NCI-H524 (cell line): ENCODE measurements at regions not wholly inside any gene's neighbourhood (a gene's known extent, or its start where the extent isn't known, plus 50 kb on each side); places are given as distances from the start of the nearest gene placed in this dataset.
"Not testable (repeated sequence)": the region's sequence is repeated elsewhere in the genome, so short reads cannot be mapped to it uniquely, and the experiment has no call there.

Experiments used
- DNase-seq, 2 experiments: peaks; one replicate each; lab custom pipeline; 2025; lab: John Stamatoyannopoulos, UW

DNA sequence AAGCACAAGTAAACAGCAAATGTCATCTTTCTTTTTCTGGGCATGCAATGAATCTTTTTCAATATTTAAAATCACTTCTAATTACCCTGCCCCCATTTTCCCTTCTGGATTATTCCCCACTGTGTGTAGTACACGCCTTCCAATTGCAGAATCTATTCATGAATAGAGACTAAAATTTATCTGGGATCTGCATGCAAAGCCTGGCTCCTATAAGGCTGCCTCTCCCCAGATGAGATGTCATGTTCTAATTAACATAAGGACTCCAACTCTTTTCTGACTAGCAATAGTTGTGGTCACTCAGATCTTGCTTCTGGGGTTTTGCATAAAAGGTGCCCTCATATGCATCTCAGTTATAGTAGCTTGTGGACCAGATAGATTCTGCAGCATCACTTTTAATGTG is 473.5 kb downstream of the BTG1 start:
- DNase-seq = no peak

DNA sequence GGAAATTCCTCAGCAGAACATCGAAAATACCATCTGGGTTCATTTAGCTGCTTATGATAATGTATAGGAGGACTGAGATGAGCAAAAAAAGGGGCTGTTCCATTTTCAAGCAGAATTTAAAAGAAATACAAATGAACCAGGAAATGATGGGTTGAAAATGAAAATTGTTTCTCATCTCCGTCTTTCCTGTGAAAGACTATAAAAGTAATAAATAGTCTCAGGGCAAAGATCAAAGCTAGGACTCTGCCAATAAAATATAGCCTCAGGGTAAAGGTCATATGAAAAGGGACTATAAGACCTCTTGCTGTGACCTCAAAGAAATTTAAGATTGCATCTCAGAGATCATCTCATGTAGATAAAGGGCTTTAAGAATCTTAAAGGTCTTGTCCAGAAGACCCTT is 478.0 kb downstream of the BTG1 start:
- DNase-seq = no peak

DNA sequence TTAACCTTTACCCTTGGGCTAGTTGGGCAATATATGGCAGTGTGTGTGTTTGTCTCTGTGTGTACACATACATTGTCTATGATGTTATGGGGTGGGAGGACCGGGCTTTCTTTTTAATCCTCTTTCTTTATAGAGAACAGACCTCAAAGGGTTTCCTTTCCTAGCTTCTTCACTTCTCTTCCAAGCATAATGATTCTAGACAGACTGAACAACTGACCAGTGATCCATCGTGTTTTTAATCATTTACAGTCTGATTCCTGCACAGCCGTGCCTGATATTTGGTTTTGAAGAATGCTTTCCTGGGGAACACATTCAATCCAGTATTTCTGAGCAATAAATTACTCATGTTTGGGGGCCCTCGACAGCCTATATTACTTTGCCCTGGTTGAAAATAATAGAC is 481.1 kb upstream of the DCN start:
- no peak for DNase-seq

DNA sequence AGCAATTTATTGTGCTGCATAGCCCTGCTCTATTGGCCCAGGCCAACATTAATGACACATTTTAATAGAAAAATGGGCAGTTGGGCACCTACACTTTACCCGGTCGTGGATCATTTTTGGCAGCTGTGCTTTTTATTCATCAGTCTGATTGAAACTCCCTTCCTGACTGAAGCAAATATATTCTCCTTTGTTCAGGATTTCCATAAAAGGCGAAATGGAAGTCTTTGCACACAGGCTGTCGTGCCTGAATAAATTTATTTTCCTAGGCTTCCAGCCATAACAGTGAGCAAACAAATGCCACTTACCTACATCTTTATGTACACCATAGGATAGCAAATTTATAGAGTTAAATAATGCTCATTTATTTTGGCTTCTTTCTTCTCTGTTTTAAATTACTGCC is 480.7 kb upstream of the DCN start:
- no peak for DNase-seq

DNA sequence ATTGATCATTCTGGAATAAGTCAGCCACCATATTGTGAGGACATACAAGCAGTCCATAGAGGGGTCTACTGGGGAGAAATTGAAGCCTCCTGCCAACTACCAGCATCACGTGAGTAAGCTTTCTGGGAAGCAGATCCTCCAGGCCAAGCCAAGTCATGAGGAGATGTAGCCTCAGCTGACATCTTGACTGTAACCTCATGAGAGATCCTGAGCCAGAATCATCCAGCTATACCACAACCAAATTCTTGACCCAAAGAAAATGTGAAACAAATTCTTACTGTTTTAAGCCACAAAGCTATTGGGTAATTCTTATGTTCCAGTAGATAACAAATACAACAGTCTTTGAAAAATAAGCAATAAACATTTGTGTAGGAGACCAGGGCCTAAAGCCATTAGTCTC is 479.4 kb upstream of the DCN start:
- no peak for DNase-seq

DNA sequence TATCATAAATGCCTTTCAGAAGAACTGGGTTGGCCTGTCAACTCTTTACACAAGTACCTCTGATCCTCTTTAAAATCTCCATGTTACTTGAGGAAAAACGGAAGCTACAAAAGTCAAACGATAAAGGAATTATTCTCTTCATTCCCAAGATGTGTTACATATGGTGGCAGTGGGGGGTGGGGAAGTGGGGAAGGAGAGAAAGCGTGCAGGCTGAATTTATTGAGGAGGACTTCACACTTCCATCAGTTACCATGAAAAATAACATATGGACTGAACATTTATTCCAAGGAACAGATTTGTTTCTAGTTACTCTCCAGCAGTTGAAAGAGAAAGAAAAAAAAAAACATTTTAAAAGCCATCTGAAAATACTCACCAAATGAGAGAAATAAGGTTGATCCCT is 474.4 kb upstream of the DCN start:
- DNase-seq = no peak

DNA sequence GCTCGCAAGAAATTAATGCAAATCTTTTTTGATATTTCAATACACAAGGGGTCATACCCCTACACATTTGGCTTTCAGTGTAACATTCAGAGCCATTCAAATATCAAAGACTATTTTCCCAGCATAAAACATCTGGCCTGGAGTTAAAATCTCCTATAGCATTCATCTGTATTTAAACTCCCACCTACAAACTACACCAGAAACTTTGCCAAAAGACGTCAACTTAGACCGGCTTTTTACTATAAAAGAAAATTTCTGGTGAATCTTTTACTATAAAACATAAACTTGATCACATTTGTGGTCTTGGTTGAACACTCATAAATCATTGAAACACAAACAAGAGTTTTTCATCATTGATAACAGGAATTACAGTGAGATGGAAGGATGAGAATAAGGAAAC is 473.3 kb upstream of the DCN start:
- DNase-seq = no peak

DNA sequence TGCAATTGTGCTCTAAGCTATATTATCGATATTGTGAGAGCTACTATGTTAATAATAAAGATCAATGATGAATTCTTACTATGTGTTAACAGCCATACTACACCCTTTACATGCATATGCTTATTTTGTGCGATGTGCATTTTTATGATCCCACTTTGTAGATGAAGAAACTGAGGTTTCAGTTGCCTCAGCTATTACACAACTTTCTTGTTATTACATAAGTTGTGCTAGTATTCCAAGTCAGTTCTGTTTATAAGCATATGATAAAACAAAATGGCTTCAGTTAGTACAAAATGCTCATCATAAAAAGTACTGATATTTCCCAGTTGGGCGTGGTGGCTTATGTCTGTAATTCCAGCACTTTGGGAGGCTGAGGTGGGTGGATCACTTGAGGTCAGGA is 471.5 kb upstream of the DCN start:
- no peak for DNase-seq

DNA sequence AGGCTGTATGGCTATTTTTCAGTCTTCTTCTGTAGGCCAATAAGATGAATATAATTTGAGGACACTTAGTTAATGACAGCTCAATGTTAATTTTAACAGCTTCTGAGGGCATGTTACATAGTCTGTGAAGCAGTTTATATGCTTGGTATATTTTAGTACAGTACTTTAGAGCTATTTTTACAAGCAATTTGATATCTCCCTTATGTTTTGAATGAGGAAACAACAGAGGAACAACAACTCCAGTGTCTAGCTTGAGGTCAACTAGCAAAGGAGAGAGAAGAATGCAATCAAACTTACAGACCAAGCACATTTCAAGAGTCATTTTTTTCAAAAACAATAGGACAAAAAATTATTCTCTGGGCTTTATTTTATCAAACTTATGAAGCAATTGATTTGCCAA is 469.1 kb upstream of the DCN start:
- no peak for DNase-seq

DNA sequence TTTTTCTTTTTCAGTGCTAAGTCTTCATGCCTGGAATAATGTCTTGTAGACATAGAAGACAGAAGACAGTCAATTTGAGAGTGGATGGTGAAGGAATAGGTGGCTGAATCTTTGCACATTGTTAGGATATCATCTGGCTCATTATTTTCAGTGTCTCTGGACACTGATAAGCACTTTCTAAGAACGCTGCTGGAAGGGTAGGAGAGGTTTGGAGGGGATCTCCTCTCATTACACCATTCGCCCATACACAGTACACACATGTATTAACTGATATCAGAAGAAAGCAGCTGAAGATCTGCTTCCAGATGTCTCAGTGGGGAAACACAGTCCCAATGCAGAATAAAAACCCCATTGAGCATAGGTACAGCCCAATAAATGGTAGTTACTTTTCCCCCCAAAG is 461.1 kb upstream of the DCN start:
- no peak for DNase-seq

DNA sequence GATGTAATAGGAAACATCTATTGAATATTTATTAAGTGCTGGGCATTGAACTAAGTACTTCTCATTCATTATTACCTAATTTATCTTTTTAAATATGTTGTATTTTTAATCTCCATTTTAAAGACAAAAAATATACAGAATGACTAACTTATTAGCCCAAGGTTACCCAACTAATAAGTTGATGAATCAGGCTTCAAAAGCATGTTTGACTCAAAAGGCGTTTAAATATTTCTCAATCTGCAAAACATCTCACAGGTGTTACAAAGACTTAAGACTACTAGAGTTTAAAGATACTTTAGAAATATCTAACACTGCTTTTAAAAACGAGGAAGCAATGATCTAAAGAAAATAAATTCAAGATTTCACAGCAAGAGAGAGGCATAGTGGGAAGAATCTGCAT is 457.4 kb upstream of the DCN start:
- no peak for DNase-seq

DNA sequence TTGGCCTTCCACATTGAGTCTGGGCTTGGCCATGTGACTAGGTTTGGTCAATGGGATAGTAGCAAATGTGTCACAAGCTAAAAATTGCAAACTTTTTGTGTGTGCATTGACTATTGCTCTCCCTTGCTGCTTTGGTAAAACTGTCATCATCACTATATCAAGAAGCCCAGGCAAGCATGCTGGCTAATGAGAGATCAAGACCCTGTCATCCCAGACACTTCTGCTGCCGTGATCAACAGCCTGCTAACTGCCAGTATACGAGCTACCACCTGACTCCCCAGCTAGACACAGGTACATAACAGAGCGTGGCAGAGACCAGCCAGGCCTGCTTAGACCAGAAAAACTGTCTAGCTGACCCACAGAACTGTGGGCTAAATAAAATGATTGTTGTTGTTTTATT is 456.7 kb upstream of the DCN start:
- DNase-seq = no peak

DNA sequence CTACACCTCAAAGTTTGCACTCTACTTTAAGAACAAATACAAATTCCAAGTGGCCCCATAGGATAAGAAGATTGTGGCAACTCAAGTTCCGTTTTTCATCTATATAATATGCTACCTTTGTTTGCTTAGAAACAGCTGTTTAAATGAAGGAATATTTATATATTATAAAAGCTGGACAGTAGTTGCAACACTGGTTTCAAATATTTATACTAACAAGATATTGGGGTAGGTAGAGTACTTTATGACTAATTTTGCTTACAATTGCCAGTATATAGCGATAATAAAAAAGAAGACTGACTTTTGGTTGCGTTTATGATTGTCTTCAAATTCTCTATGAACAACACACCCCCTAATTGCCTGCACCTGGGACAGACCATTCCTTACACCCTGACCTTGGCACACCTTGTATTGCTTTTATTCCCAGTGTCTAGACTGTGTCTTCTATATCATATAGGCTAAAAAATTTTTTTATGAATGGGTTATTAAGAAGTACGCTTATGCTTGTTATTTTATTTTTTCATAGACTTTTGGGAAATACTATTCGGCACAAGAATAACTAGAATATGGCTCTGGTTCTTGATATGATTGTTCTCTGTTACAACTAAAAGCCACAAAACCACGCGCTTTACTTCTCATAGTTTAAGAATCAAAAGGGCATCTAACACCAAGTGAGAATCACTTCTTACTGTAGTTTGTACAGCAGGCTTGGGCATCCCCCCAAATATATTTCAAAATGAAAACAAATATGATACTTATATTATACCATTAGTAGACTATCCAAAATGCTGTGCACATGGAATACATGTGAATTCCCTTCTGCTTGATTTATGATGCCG is 455.4 kb upstream of the DCN start:
- no peak for DNase-seq

DNA sequence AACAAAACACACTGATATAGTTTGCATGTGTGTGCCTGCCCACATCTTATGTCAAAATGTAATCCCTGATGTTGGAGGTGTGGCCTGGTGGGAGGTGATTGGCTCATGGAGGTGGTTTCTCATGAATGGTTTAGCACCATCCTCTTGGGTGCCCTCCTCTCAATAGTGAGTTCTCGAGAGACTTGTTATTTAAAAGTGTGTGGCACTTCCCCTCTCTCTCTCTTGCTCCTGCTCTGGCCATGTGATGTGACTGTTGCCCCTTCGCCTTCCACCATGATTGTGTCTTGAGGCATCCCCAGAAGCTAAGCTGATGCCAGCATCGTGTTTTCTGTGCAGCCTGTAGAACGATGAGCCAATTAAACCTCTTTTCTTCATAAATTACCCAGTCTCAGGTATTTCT is 454.1 kb upstream of the DCN start:
- DNase-seq = peak in 1 of 2 experiments; percentile 2

DNA sequence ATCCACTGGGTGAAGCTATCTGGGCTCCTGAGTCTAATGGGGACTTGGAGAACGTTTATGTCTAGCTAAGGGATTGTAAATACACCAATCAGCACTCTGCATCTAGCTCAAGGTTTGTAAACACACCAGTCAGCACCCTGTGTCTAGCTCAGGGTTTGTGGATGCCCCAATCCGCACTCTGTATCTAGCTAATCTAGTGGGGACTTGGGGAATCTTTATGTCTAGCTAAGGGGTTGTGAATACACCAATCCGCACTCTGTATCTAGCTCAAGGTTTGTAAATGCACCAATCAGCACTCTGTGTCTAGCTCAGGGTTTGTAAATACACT is 451.7 kb upstream of the DCN start:
- not testable (repeated sequence) for DNase-seq

DNA sequence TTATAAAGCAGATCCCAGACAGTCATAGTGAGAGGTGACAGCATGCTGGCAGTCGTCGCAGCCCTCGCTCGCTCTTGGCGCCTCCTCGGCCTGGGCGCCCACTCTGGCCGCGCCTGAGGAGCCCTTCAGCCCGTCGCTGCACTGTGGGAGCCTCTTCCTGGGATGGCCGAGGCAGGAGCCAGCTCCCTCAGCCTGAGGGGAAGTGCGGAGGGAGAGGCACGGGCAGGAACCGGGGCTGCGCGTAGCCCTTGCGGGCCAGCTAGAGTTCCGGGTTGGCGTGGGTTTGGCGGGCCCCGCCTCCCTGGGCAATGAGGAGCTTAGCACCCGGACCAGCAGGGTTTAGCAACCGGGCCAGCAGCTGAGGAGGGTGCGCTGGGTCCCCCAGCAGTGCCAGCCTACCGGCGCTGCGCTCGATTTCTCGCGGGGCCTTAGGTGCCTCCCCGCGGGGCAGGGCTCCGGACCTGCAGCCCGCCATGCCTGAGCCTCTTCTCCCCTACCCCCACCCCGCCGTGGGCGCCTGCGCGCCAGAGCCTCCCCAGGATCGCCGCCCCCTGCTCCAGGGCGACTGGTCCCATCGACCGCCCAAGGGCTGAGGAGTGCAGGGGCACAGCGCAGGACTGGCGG is 451.2 kb upstream of the DCN start:
- no peak for DNase-seq

DNA sequence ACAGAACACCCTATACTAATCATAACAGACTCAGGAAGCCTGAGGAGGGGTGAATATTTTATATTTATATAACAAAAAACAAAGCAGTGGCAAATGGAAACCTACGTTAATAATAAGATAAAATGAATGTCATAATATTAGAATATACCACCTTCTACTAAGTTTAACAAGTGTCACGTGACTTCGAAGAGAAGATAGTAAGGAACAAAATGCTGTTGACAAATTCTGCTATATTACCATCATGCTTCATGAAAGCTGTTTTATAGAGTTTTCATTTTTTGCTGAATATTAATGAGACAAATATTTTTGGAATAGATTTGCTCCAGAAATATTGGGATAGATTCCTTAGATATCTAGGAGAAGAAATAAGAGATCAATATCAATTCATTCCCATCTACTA is 450.6 kb upstream of the DCN start:
- DNase-seq = no peak

DNA sequence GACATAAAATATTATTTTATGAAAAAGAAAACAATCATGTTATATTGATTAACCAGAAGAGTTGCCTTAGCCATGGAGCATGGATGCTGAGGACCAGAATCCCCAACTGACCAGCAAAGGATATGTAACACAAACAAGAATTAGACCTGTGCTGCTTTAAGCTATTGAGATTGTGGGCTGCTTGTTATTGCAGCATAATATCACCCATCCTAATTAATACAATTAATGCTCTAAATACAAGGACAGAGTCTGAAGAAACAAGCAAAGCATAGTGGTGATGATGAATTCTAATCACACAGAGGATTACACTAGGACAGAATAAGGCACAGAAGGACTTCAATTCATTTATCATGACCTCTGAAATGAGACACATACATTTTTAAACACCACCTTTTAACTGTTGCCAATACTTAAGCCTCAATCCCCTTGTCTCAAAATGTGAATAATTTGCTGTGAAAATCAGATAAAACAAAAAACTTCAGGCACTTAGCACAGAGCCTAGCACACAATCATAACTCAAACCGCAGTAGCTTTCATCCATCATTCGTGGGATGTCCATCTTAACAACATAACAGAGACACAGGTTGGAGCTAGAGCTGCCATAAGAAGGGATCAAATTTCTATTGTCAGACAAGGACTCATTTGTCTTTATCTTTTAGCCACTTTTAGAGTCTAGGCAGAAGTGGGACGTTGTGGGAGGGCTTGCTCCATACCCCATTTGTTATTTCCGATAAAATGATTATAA is 449.6 kb upstream of the DCN start:
- DNase-seq = no peak

DNA sequence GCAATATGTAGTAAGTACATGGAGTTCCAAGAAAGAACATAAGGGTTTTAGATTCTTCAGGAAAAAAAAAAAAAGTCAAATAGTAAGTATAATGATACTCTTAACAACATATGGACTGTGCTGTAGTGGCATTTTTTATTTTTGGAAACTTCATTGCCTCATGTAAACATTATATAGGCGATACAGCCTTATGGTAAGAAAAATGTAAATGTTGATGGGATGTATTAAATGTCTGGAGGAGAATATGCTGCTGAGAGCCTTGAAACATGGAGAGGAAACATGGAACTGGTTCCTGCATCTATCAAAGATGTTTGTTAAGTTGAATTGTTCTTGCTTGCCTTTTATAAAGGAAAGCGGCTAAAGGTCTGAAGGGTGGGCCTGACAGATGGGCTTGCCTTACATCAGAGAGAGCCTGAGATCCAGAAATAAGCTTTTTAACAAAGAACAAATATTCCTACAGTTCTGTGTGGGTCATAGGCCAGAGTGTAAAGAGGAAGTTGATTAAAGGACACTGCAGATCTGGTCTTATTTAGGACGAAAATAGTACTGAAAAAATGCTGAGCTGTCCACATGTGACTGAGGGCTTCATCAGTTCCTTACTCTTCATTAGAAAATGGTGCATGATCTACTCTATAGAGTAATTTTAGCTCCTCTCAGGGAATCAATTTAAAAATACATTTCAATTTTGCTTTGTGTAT is 448.1 kb upstream of the DCN start:
- DNase-seq = peak; percentile 46 to 61

DNA sequence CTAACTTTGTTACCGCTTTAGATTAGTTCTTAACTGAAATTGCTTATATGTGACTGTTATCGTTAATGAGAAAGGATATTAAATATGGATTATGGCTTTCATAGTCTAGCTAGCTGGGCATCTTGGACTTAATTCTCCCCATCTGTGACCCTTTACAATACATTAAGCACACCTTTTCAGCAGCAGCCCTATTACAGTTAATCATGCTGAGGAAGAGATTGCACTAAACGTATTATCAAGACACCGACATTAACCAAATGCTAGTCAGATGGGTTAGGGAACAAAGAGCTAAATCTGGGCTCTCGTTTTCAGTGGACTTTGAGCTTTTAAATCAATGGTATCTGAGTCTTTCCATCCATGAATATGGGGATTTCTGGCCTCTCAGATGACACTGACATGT is 447.5 kb upstream of the DCN start:
- peak; percentile 83 to 96 for DNase-seq

DNA sequence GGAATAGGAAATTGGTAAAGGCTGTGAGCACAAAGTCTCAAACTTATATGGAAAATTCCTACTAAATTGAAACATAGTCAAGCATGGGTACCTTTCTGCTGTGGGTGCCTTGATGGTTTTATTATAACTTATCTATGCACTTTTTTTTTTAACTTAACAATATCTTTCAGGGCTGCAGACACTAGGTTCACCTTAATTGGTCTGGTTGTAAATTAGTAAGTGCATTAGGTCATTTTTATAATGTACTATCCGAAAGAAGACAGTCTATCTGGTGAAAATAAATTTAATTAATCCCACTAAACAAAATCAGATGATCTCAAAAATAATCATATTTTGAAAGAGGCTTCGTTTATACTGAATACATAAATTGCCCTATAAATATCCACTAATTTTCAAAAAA is 446.8 kb upstream of the DCN start:
- peak in 1 of 2 experiments; percentile 2 for DNase-seq

DNA sequence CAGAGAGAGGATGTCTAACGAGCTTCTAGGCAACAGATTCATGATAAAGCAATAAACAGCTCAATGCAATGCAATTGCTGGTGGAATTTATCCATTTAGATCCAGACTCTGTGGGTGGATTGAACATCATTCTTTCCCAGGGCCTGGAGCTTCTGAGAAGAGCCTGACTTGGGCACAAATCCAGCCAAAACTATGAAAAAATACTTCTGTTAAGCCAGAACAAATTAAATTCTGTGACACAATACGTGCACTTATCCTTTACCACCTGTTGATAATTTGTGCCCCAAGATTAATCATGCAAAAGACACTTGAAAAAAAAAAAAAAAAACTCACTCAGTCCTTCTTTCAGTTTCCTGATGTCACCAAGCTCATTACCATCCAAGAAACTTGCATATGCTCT is 446.0 kb upstream of the DCN start:
- DNase-seq = peak; percentile 62 to 81

DNA sequence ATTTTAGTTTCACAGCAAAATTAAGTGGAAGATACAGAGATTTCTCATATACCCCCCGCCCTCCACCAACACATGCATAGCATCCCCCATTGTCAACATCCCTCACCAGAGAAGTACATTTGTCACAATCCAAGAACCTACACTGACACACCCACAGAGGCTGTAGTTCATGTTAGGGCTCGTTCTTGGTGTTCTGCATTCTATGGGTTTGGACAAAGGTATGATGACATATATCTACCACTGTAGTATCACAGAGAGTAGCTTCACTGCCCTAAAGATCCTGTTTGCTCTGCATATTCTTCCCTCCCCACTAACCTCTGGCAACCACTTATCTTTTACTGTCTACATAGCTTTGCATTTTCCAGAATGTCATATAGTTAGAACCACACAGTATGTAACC is 444.6 kb upstream of the DCN start:
- DNase-seq = no peak
